ENCODE measurements at regions not wholly inside any gene's neighbourhood (a gene's known extent, or its start where the extent isn't known, plus 50 kb on each side); places are given as distances from the start of the nearest gene placed in this dataset.
A peak's percentile ranks its signal among the peaks of the same experiment; 100 is the strongest.
"Not testable (repeated sequence)": the region's sequence is repeated elsewhere in the genome, so short reads cannot be mapped to it uniquely, and the experiment has no call there.

DNA sequence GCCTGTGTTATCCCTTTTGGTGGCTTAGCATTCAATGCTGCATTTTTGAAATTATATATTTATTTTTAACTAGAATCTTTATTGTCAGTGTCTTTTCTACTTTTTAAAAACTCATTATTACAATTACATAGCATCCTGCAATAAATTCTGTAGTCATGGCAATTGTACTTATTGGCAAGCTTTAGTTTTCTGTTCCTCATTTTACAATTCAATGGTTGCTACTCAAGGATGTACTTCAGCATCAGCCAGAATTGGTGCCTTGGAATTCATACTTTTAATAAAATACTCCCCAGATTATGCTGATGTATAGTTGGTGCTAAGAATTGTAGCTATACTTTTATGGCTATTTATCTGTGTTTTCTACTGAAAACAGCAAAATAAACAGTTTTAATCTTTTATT is 1756.8 kb upstream of the SEL1L start:
- DNase-seq (ENCODE audit: low spot score in 2 of 2), result no peak
- intact Hi-C loops (cut with DNase I; ENCODE audit: low total_unique reads), result no loop called here
- no peak for TF ChIP-seq POLR2A (IDR thresholded peaks at IDR 0.05)
- TF ChIP-seq, protein P1, sequence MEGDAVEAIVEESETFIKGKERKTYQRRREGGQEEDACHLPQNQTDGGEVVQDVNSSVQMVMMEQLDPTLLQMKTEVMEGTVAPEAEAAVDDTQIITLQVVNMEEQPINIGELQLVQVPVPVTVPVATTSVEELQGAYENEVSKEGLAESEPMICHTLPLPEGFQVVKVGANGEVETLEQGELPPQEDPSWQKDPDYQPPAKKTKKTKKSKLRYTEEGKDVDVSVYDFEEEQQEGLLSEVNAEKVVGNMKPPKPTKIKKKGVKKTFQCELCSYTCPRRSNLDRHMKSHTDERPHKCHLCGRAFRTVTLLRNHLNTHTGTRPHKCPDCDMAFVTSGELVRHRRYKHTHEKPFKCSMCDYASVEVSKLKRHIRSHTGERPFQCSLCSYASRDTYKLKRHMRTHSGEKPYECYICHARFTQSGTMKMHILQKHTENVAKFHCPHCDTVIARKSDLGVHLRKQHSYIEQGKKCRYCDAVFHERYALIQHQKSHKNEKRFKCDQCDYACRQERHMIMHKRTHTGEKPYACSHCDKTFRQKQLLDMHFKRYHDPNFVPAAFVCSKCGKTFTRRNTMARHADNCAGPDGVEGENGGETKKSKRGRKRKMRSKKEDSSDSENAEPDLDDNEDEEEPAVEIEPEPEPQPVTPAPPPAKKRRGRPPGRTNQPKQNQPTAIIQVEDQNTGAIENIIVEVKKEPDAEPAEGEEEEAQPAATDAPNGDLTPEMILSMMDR (IDR thresholded peaks at IDR 0.05), result no peak
- no peak overlapping the region for H3K4me3 ChIP-seq (ENCODE audit: low read depth, poor library complexity, severe bottlenecking)

DNA sequence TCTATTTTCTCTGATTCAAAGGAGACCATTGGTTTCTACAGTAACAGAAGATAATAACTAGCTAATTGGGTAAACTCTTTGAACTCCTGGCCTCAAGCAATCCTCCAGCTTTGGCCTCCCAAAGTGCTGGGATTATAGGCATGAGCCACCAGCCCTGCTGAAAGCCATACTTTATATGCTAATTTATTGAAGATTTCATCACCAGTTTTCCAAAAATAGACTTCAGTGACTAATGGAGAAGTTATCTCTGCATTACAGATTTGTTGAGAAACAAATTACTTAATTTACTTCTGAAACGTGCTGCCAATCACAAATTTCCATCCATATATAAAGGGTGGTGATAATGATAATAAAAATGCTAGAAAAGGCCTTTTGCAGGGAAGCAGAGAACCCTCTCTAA is 1758.1 kb upstream of the SEL1L start:
- 36 to 37% methylated on average over 1 of the region's 1 CpG for WGBS, 2 donors
- TF ChIP-seq, protein P1 (IDR thresholded peaks at IDR 0.05), result no peak
- TF ChIP-seq POLR2A (IDR thresholded peaks at IDR 0.05), result no peak
- no peak overlapping the region for H3K4me3 ChIP-seq (ENCODE audit: low read depth, poor library complexity, severe bottlenecking)
- intact Hi-C loops (cut with DNase I; ENCODE audit: low total_unique reads), result no loop called here
- no peak for DNase-seq (ENCODE audit: low spot score in 2 of 2)

DNA sequence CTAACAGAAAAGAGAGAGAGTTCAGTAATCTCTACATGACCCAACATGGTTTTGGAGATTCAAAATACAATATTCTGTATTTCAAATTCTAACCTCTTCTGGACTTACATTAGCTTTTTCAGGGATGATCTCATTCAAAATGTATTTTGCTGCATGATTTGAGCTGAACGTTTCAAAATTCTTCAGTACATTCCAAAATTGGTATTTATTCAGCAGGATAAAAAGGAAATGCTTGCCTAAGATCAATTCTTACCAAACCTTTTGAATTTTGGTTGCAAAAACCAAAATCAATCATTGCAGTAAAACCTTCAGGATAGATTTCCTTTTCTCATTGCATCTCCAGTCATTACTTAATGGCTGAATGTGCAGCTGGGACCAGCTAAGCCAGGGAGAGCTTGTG is 1761.3 kb upstream of the SEL1L start:
- WGBS, 2 donors, result 10 to 33% methylated on average over 1 of the region's 1 CpG
- intact Hi-C loops (cut with DNase I; ENCODE audit: low total_unique reads), result no loop called here
- TF ChIP-seq, protein P1 (IDR thresholded peaks at IDR 0.05), result no peak
- TF ChIP-seq POLR2A (IDR thresholded peaks at IDR 0.05), result no peak
- DNase-seq (ENCODE audit: low spot score in 2 of 2), result no peak
- H3K4me3 ChIP-seq (ENCODE audit: low read depth, poor library complexity, severe bottlenecking), result no peak overlapping the region

DNA sequence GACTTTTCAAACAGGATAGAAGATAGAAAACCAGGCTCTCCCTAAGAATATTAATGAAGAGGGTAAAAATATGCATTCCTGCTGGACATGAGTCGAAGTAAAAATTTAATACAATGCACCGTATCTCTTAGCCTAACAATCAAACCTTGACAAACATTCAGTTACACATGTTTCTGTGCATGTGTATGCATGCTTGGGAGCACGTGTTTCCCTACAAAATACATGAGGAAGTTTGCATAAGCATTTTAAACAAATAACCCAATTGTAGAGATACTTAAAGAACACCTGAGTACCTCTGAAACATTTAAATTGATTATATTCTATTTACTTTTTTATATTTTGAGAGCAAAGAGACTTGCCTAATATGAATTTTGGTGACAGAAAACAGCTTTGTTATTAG is 1763.7 kb upstream of the SEL1L start:
- intact Hi-C loops (cut with DNase I; ENCODE audit: low total_unique reads), result no loop called here

DNA sequence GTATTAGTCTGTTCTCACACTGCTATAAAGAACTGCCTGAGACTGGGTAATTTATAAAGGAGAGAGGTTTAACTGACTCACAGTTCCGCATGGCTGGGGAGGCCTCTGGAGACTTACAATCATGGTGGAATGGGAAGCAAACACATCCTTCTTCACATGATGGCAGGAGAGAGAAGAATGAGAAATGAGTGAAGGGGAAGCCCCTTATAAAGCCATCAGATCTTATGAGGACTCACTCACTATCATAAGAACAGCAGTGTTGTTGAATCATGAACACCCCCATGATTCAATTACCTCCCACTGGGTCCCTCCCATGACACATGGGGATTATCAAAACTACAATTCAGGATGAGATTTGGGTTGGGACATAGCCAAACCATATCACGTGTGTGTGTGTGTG is 1764.4 kb upstream of the SEL1L start:
- DNase-seq (ENCODE audit: low spot score in 2 of 2); H3K4me3 ChIP-seq (ENCODE audit: low read depth, poor library complexity, severe bottlenecking); intact Hi-C loops (cut with DNase I; ENCODE audit: low total_unique reads): not testable (repeated sequence)
- 75 to 88% methylated on average over 2 of the region's 2 CpGs for WGBS, 2 donors

More for the DNA sequence above, 1763.7 kb upstream of the SEL1L start:
- 51 to 53% methylated on average over 3 of the region's 3 CpGs for WGBS, 2 donors
- no peak for DNase-seq (ENCODE audit: low spot score in 2 of 2)
- no peak overlapping the region for H3K4me3 ChIP-seq (ENCODE audit: low read depth, poor library complexity, severe bottlenecking)
- no peak for TF ChIP-seq POLR2A (IDR thresholded peaks at IDR 0.05)
- TF ChIP-seq, protein P1 (IDR thresholded peaks at IDR 0.05), result no peak

DNA sequence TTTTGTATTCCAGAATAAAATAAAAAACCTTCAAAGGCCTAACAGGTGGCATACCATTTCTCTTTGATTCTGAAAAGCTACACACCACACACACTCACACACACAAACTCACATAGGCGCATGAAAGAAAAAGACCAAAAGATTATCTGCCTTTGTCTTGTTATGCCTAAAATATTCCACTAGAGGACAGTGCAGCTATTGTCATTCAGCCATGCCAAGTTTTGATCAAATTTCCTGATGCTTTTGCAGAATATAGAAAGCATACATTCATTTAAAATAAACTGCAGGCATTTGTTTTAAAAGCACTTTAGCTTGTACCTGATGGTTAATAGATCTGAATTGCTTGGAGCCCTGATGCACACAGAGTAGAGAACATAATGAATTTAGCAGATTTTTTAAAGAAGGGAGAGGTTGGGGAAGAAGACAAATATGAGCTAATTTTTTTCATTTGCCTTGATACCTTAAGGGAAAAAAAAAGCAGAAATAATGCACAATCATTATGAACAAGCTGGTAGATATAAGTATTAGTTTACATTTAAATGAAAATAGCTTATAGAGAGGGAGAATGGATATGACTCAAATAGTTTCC is 1766.9 kb upstream of the SEL1L start:
- TF ChIP-seq, protein P1 (IDR thresholded peaks at IDR 0.05), result peak in 1 of 3 donors; percentile 83
- no peak for TF ChIP-seq POLR2A (IDR thresholded peaks at IDR 0.05)
- no peak overlapping the region for H3K4me3 ChIP-seq (ENCODE audit: low read depth, poor library complexity, severe bottlenecking)
- intact Hi-C loops (cut with DNase I; ENCODE audit: low total_unique reads), result no loop called here
- DNase-seq (ENCODE audit: low spot score in 2 of 2), result no peak
- 50 to 52% methylated on average over 1 of the region's 1 CpG for WGBS, 2 donors
